HepG2 (cell line): ENCODE measurements at regions not wholly inside any gene's neighbourhood (a gene's known extent, or its start where the extent isn't known, plus 50 kb on each side); places are given as distances from the start of the nearest gene placed in this dataset.

ENCODE experiments used
- BRCA1 ChIP-seq: sonication (generic); formaldehyde crosslinking; IDR thresholded peaks from 2 replicates; pipeline ENCODE4 v1.4.0; 2020; ENCODE audit warnings: missing genetic modification reagents
- BRF2 ChIP-seq: sonication (generic); formaldehyde crosslinking; IDR thresholded peaks from 2 replicates; pipeline ENCODE4 v1.8.1; 2022; ENCODE audit warnings: mild to moderate bottlenecking, missing genetic modification reagents
- EP300 ChIP-seq, 3 experiments: sonication (generic) in 1 of 3; formaldehyde crosslinking in 1 of 3; IDR thresholded peaks; 2 replicates each; pipeline versions ENCODE4 v1.5.1 to v1.6.1; 2011 to 2020; ENCODE audit warnings: low read depth in 2 of 3, low read length in 2 of 3, borderline replicate concordance in 1 of 3, improper control_type of control experiment in 1 of 3, mild to moderate bottlenecking in 1 of 3, missing genetic modification reagents in 1 of 3, moderate library complexity in 1 of 3
- FOXJ3 ChIP-seq: sonication (generic); formaldehyde crosslinking; IDR thresholded peaks from 2 replicates; pipeline ENCODE4 v1.4.0; 2020; ENCODE audit warnings: missing genetic modification reagents, mild to moderate bottlenecking, borderline replicate concordance
- FOXP4 ChIP-seq: sonication (generic); formaldehyde crosslinking; IDR thresholded peaks from 2 replicates; pipeline ENCODE4 v1.4.0; 2020; ENCODE audit warnings: missing genetic modification reagents
- LCORL ChIP-seq, 2 experiments: fragments of 450-650 bp in 1 of 2; sonication (generic) in 1 of 2; formaldehyde crosslinking in 1 of 2; IDR thresholded peaks; 2 replicates each; pipeline versions ENCODE4 v1.5.0 to v1.6.1; 2017 to 2020; ENCODE audit warnings: antibody characterized with exemption in 1 of 2, missing genetic modification reagents in 1 of 2
- MED1 ChIP-seq: sonication (generic); formaldehyde crosslinking; IDR thresholded peaks from 2 replicates; pipeline ENCODE4 v1.4.0; 2020; ENCODE audit warnings: missing genetic modification reagents
- MIXL1 ChIP-seq: IDR thresholded peaks from 2 replicates; pipeline ENCODE4 v1.6.1; 2016
- NR2C2 ChIP-seq: sonication (generic); formaldehyde crosslinking; IDR thresholded peaks from 2 replicates; pipeline ENCODE4 v1.4.0; 2020; ENCODE audit warnings: missing genetic modification reagents, mild to moderate bottlenecking, moderate library complexity, borderline replicate concordance
- NR2F6 ChIP-seq, 2 experiments: IDR thresholded peaks; 2 replicates each; pipeline ENCODE4 v1.6.1; 2016; ENCODE audit warnings: antibody characterized with exemption in 1 of 2, mild to moderate bottlenecking in 1 of 2
- POGZ ChIP-seq: sonication (generic); formaldehyde crosslinking; IDR thresholded peaks from 2 replicates; pipeline ENCODE4 v1.4.0; 2020; ENCODE audit warnings: mild to moderate bottlenecking, missing genetic modification reagents
- RARA ChIP-seq: IDR thresholded peaks from 2 replicates; pipeline ENCODE4 v1.6.1; 2016; ENCODE audit warnings: missing genetic modification reagents, missing compliant biosample characterization
- REL ChIP-seq: sonication (generic); formaldehyde crosslinking; conservative IDR thresholded peaks from 2 replicates; pipeline ENCODE4 v1.8.0; 2022; ENCODE audit warnings: mild to moderate bottlenecking, missing genetic modification reagents, moderate library complexity
- REST ChIP-seq, 2 experiments: IDR thresholded peaks; 2 replicates each; pipeline ENCODE4 v1.6.1; 2011 to 2012; ENCODE audit warnings: low read length in 2 of 2, borderline replicate concordance in 1 of 2, low read depth in 1 of 2, mild to moderate bottlenecking in 1 of 2, moderate library complexity in 1 of 2
- SAP130 ChIP-seq: IDR thresholded peaks from 2 replicates; pipeline ENCODE4 v1.6.1; 2016; ENCODE audit warnings: low read depth
- SIX1 ChIP-seq: sonication (generic); formaldehyde crosslinking; IDR thresholded peaks from 2 replicates; pipeline ENCODE4 v1.4.0; 2020; ENCODE audit warnings: missing genetic modification reagents, borderline replicate concordance
- SOX5 ChIP-seq: IDR thresholded peaks from 2 replicates; pipeline ENCODE4 v1.6.1; 2016; ENCODE audit warnings: borderline replicate concordance
- TEAD3 ChIP-seq: optimal IDR thresholded peaks from 2 replicates; pipeline ENCODE3; 2016; ENCODE audit warnings: borderline replicate concordance
- TFDP1 ChIP-seq: IDR thresholded peaks from 2 replicates; pipeline ENCODE4 v1.6.1; 2016; ENCODE audit warnings: missing compliant biosample characterization, missing genetic modification reagents, borderline replicate concordance
- ZNF292 ChIP-seq: sonication (generic); formaldehyde crosslinking; IDR thresholded peaks from 2 replicates; pipeline ENCODE4 v1.8.1; 2022; ENCODE audit warnings: mild to moderate bottlenecking, low read depth, missing genetic modification reagents, borderline replicate concordance
- ZNF331 ChIP-seq: sonication (generic); formaldehyde crosslinking; IDR thresholded peaks from 2 replicates; pipeline ENCODE4 v1.4.0; 2020; ENCODE audit warnings: missing genetic modification reagents
- ZNF644 ChIP-seq: IDR thresholded peaks from 2 replicates; pipeline ENCODE4 v1.6.1; 2016; ENCODE audit warnings: low read depth

GRCh38 chr12:93176610-93177126 lies 201.1 kb upstream of the NUDT4 start (continued):
- TF ChIP-seq BRF2 (CRISPR knock-in tag) (no peak), MED1 (CRISPR knock-in tag) (peak; percentile 52; the same call in 1 of the 2 replicates), NR2C2 (peak; percentile 35; the same call in 1 of the 2 replicates), LCORL (IDR thresholded peaks at IDR 0.05) (no peak), LCORL (CRISPR knock-in tag; IDR thresholded peaks at IDR 0.05) (0 out of 2 replicates have a peak, but pooled peaks have one; percentile 20), FOXP4 (CRISPR knock-in tag) (peak; percentile 77), ZNF644 (CRISPR knock-in tag) (peak; percentile 22; the same call in 1 of the 2 replicates), POGZ (CRISPR knock-in tag) (0 out of 2 replicates have a peak, but pooled peaks have one; percentile 31), TEAD3 (CRISPR knock-in tag) (peak; percentile 42), EP300 (IDR thresholded peaks at IDR 0.05; ENCODE audit: low read depth in 2 of 2, low read length in 2 of 2) (peak in 1 of 2 experiments; percentile 27; a peak in 1 of 4 replicates), EP300 (CRISPR knock-in tag; IDR thresholded peaks at IDR 0.05; ENCODE audit: borderline replicate concordance) (no peak), REL (CRISPR knock-in tag) (no peak), ZNF331 (CRISPR knock-in tag) (peak; percentile 23; the same call in 1 of the 2 replicates), TFDP1 (no peak), BRCA1 (CRISPR knock-in tag) (no peak), SOX5 (peak; percentile 61; the same call in 1 of the 2 replicates), REST (IDR thresholded peaks at IDR 0.05; ENCODE audit: borderline replicate concordance in 1 of 2, low read depth in 1 of 2, low read length in 2 of 2) (no peak), NR2F6 (IDR thresholded peaks at IDR 0.05) (peak; percentile 36; the same call in 1 of the 2 replicates), NR2F6 (CRISPR knock-in tag; IDR thresholded peaks at IDR 0.05) (no peak), MIXL1 (CRISPR knock-in tag) (peak; percentile 42), FOXJ3 (CRISPR knock-in tag) (peak; percentile 20; the same call in 1 of the 2 replicates), RARA (CRISPR knock-in tag) (0 out of 2 replicates have a peak, but pooled peaks have one; percentile 11), SIX1 (0 out of 2 replicates have a peak, but pooled peaks have one; percentile 7), ZNF292 (peak; percentile 65; the same call in 1 of the 2 replicates), SAP130 (peak; percentile 23; the same call in 1 of the 2 replicates)
